Suppressor macrophage (primary cell): ENCODE measurements at regions not wholly inside any gene's neighbourhood (a gene's known extent, or its start where the extent isn't known, plus 50 kb on each side); places are given as distances from the start of the nearest gene placed in this dataset.
A peak's percentile ranks its signal among the peaks of the same experiment; 100 is the strongest.
"Not testable (repeated sequence)": the region's sequence is repeated elsewhere in the genome, so short reads cannot be mapped to it uniquely, and the experiment has no call there.

ENCODE experiments used
- DNase-seq, 4 experiments: peaks; one replicate each; pipeline ENCODE4 v3.0.0-alpha.2; 2020 to 2022

- DNase-seq, result no peak
Observed at GRCh38 chr14:56056031-56056430, 62.2 kb upstream of the PELI2 start.

- no peak for DNase-seq
Observed at GRCh38 chr14:56057071-56057741, 61.0 kb upstream of the PELI2 start.

GRCh38 chr14:56057767-56058166 is 60.4 kb upstream of the PELI2 start:
- DNase-seq, result no peak

- peak in 2 of 4 experiments; percentile 6 to 7 for DNase-seq
Observed at GRCh38 chr14:56059054-56059453, 59.2 kb upstream of the PELI2 start.

- DNase-seq, result no peak
Observed at GRCh38 chr14:56061051-56061450, 57.2 kb upstream of the PELI2 start.

GRCh38 chr14:56063131-56063530 is 55.1 kb upstream of the PELI2 start:
- DNase-seq, result no peak

GRCh38 chr14:56064513-56064912 is 53.7 kb upstream of the PELI2 start:
- DNase-seq, result no peak

- not testable (repeated sequence) for DNase-seq
Observed at GRCh38 chr14:56065199-56065598, 53.0 kb upstream of the PELI2 start.

- DNase-seq, result no peak
Observed at GRCh38 chr14:56065621-56066290, 52.5 kb upstream of the PELI2 start.
